HG03175 (cell line): ENCODE measurements at regions not wholly inside any gene's neighbourhood (a gene's known extent, or its start where the extent isn't known, plus 50 kb on each side); places are given as distances from the start of the nearest gene placed in this dataset.

Experiments used
- ATAC-seq: cut with Tn5 transposase; IDR thresholded peaks from one replicate; pipeline ENCODE4 v1.9.1; 2021; ENCODE audit warnings: mild to moderate bottlenecking, moderate library complexity; ENCODE audit not compliant: unreplicated experiment

DNA sequence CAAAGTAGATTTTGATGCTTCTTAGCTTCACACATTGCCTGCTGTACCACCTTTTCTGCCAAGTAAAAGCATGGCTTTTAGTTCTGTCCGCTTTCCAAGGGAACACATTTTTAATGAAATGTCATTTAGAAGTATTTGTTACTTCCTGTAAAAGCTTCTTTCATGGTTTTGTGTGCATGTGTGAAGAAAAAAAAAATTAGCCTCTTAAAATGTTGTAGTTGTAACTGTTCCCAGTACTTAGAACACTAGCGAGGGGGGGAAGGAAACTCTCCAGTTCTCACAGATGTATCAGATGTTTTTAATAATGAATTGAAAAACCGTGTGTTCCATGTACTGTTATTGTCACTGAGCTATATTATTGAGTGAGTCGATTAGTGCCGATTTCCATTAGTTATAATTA lies 568.3 kb upstream of the ADGRL2 start:
- ATAC-seq, result no peak

DNA sequence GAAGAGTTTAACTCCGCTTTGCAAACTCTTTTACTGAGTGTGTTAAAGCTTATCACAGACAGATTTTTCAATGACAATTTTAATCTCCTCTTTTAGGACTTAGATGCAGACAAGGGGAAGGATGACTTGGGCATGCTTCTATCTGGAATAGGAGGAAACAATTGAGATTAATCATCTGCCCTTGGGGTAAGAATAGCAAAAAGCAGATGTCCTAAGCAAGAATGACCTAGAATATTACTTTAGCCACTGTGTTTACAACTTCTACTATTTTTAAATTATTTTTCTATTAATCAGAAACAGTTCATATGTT lies 569.0 kb upstream of the ADGRL2 start:
- no peak for ATAC-seq

DNA sequence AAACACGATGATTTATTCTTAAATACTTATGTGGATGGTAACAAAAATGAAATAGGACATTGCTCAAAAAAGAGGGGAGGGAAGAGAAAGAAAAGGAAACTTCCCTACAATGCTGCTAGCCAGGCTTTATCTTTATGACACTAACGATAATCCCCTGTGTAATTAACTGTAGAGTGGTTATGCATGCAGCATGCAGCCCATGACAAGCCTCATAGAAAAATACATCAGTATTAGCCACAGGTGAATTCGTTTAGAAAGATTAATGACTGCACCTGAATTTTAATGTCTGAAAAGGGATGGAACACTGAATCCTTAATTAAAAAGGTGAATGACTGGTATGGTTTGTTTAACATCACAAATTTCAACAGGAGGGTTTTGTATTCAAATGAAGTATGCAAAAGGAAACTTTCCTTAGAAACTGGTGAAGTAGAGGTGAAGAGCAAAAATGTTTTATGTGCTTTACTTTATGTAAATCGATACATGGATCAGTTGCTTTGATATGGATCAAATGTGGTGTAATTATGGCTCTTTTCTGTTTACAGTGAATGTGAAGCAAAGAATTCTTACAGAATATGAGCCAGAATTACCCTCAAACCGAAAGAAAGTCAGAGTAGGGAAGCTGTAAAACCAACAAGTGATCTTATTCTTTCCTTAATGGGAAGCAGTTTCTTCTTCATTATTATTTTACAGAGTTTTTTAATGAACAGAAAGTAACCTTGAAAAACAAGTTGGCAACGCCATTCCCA lies 569.6 kb upstream of the ADGRL2 start:
- ATAC-seq, result no peak

DNA sequence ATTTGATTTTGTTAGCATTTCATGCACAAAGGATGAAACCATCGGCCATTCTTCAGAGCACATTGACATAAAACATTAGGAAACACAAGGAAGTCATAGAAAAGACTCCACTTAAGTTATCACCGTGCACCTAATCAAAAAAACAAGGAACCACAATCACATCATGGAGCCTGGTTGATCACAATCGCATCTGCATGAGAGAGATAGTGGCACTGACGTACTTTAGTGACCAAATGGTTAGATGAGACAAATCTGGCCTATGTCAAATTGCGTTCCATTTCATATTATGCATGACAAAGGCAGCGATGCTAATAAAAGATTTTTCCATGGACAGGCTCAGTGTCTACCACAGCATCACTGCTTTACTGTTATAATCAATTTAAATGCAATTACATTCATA lies 571.8 kb upstream of the ADGRL2 start:
- no peak for ATAC-seq

DNA sequence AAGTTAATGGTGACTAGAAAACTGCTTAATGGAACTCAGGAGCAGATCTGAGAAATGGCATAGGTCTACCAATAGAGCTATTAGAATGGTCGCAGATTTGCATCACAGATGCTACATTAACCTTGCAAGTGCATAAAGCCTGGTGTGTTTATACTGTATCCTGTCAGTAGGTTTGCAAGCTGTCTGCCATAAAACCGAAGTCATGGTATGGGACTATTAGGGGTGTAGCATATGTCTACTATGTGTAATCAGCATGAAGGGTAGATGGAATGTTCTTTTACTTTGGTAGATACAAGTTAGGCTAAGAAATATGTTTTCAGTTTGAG lies 574.2 kb upstream of the ADGRL2 start:
- no peak for ATAC-seq

DNA sequence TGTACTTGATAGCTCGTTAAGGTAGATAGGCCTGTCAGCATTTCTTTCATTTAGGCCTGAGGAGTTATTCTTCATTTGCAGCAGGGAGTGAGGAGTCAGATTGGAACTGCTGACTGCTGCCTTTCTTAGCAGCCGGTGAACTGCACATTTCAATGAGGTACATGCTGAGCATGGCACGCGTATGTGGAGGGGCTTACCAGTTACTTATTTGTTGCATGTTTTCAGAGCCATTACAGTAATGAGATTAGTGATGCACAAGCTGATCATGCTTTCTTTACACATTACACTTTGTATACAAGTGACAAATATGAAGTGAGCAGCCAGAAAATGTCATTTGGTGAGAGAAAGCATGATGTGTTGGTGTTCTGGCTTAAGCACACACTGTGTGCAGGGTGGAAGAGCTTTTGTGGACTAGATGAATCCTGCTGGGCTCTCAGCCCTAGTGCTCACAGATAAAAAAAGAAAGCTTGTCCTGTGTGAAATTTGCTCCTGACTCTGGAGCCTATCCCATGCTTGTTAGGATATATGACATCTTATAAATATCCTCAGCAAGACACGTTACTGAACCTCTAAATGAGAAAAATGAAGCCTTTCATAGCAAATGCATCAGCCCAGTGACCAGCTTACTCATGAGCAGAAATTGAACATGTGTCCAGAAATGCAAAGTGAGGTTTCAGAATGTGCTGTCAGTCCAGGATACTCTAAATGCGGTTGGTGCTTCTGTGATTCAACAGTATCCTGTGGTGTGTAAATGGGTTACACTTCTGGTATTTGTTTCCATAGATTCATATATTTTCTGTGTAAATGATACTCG lies 574.7 kb upstream of the ADGRL2 start:
- peak; percentile 57 for ATAC-seq

DNA sequence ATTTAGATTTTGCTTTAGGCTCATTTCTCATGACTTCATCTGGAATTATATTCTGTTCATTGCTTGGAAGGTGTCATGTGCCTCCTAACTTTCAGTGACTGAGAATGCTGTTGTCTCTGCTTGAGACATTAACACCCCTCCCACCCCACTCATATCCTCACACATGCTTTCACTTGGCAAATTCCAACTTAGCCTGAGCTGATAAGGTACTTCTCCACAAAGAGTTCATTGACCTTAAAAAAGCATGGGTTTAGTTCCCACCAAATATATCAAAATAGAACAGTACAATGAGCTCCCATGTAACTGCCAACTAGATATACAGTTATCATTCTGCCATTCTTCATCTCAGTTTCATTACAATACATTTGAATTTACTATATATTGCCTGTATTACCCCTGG lies 576.5 kb upstream of the ADGRL2 start:
- no peak for ATAC-seq

DNA sequence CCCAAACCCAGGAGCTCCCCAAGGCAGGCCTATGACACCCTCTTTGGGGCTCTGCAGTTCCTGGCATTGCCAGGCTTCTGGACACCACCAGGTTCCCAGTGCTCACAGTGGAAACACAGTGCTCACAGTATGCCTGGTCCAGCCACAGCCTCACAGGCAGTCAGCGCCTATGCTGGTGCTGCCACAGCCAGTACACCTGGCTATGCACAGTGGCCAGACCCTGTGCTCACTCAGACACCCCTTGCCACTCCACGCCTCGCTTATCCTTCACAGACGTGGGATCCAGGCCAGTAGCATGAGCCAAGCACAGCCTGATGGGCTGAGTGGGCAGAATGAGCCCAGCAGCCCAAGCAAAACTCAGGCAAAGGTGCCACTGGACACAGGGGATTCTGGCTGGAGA lies 579.2 kb upstream of the ADGRL2 start:
- ATAC-seq, result no peak

DNA sequence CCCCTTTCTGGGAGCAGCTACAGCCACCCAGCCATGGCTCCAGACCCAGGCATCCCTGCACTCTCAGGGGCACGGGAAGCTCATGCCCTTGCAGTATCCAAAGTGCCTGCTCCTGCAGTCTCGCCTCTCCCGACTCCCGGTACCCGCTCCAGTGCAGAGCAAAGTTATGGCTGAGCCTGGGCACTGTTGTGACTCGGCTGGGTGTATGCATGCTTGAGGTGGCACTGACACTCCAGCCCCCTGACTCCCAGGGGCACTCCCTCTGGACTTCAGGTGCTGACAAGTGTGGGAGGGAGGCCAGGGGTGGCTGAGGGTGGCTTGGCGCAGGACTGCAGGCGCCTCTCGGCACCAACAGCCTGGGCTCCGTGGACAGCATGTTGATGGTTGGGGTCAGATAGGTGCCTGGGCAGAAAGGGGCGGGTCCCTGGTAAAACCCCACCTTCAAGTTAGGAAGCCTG lies 580.1 kb upstream of the ADGRL2 start:
- ATAC-seq, result no peak

DNA sequence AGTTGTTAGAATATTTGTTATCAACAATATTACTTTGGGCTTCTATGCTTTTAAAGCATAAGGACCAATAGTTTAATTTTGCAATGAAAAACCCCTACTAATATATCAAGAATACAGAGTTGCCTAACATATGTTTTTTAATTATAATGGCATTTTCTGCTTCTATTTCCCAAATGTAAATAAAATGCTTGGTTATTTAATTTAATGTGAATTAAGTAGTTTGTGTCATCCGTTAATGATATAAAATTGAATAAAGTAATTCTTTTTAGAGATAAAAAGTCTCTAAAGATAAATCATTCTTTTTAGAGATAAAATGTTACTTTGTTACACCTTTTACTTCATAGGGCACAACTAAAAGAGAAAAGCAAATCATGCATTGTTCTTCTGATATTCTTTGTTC lies 583.7 kb upstream of the ADGRL2 start:
- ATAC-seq, result no peak

DNA sequence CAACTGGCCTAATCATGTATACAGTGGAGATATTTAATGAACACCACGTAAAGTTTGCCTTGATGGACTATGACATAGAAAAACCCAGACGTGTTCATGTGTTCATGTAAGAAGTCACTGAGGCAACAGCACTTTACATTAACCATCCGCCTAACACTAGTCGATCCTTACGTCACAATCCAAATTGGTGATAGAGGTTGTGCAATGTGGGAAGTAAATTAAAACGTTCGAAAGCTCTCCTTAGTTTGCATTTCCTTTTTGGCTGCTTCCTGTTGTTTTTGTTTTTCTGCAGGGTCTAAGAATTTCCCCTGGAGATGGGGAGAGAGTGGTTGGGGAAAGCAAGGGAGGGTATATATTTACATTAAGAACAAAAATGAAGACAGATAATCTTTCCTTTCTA lies 587.5 kb upstream of the ADGRL2 start:
- no peak for ATAC-seq

DNA sequence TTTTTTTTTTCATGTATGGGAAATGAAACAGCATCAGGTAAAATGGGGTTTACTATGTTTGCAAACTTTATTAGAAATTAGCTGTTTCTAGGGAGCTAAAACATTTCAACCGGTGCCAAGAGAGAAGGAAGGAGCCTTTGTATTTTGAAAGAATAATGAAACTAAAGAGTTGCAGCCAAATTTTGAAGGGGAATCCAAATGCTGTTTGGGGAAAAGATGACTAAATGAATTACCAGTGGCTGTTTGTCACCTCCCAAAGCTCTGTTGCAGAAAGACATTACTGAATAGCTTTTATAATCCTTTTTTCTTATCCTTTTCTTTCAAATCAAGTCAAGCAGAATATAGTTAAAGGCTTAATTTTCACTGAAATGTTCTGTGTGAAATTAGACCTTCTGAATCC lies 591.3 kb upstream of the ADGRL2 start:
- no peak for ATAC-seq

DNA sequence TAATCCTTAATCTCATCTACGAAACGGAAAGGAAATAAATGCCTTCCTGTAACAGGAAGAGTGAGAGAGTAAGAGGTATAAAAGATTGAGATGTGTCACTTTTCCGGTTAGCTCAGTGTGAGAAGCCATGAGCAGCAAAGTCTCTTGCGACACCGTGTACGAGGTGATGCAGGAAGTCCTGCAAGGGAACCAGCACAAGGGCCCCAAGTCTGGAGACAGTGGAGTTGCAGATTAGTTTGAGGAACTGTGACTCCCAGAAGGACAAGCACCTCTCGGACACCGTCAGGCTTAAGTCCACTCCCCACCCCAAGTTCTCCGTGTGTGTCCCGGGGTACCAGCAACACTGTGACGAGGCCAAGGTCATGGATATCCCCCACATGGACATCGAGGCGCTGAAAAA lies 592.3 kb upstream of the ADGRL2 start:
- no peak for ATAC-seq

DNA sequence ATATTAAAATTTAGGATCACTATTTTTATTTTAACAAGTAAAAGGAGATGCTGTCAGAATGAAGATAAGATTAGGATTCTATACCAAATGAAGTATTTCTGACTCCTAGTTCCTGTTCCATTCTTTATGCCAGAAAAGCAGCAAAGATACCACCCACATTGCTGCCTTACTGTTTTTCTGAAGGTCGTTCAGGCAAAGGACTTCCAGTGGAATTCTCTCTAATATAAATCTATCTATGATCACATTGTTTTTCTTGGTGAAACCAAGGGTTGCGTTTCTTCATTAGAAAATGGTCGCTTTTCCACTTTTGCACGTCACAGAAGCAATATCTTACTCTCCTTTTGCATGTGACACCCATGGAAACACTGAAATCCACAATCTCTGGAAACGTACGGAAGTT lies 594.8 kb upstream of the ADGRL2 start:
- ATAC-seq, result no peak

DNA sequence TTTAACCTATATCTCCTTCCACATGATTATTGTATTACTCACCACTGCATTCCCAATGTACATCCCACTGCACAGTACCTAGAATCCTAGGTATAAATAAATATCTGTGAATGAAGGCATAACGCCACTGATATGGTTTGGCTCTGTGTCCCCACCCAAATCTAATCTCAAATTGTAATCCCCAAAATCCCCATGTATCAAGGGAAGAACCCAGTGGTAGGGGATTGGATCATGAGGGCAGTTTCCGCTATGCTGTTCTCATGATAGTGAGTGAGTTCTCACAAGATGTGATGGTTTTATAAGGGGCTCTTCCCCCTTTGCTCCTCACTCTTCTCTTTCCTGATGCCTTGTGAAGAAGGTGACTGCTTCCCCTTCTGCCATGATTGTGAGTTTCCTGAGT lies 599.0 kb upstream of the ADGRL2 start:
- ATAC-seq, result no peak

DNA sequence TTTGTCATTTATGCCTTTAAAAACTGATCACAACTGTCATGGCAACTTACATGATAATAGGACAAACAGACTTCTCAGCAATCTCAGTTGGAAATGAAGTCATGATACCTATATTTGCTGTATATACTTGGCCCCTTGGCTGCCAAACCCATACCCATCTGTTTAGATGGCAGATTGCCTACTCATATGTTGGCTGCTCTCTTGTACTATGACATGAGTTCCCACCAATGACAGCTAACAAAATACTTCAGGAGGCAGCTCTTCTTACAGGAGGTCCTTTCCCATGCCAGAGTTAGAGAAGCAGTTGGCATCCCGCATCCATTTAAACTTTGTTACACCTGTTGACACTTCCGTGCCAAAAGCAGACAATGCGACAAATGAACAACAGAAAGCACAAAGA lies 603.1 kb upstream of the ADGRL2 start:
- no peak for ATAC-seq

DNA sequence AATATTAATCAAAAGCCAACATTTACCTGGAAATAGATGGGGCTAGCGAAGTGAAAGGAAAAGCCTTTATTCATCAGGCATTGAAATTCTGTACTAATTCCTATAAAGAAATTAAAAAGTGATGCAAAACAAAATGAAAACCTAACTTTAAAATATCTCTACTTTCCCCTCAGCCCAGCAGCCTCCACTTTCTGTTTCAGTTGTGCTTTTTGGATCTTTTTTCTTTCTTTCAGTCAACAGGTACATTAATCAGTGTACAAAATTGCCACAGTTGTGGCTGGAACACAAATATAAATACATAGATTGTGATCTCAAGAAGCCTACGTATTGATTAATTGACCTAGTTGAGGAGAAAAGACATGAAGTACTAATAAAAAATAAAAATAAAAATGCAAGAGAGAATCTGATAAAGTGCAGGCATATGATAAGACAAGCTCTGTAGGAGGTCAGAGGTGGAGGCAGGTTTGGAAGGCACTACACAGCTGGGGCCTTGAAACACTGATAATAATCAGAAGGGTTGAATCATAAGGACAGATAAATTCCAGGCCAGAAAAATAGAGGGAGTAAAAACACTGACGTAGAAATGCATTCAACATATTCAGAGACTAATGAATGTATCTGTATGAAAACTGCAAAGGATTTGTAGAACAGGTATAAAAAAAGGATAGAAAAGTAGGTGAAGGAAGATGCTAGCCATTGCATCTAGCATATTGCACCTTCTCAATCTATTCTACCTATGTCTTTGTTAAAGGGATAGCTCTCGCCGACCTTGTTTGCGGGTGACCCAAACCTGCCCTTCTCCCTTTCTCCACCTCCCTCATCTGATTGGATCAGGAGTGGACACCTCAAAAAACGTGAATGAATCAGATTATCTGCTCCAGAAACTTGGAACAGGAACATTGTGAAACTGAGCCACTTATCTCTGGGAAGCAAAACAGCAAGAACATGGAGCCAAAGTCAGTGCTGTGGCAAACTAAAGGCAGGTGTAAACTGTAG lies 607.8 kb upstream of the ADGRL2 start:
- ATAC-seq, result no peak

DNA sequence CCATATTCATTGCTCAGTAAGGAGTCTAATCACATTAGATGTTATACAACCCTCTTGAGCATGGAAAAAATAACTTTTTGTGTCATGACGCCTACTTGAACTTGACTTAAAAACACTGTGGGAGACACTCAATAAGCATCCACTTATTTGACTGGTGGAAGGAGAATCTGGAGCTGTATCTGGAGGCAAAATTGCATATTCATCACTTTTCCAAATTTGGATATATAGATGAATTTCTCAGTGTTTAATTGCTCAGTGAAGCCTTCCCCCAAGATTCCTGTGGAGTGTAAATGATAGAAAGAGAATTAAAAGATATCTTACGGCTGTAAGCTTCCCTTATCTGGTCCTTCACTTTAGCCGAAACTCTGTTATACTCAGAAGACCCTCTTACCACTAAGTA lies 610.7 kb upstream of the ADGRL2 start:
- no peak for ATAC-seq

DNA sequence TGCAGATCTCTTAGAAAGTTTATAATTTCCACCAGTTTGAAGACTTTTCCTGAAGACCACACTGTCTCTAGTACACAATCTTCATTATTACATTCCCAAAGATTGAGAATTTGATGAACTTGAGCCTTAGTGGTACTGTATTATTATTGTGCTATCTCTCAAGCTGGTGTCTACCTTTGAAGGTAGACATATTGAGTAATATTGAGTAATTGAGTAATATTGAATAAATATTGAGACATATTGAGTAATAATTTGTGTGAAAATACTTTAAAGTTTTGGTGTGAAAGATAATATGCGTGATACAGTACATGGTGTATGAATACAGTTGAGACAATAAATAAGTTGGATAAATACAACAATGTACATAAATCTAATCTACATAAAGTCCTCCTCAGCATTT lies 613.1 kb upstream of the ADGRL2 start:
- no peak for ATAC-seq

DNA sequence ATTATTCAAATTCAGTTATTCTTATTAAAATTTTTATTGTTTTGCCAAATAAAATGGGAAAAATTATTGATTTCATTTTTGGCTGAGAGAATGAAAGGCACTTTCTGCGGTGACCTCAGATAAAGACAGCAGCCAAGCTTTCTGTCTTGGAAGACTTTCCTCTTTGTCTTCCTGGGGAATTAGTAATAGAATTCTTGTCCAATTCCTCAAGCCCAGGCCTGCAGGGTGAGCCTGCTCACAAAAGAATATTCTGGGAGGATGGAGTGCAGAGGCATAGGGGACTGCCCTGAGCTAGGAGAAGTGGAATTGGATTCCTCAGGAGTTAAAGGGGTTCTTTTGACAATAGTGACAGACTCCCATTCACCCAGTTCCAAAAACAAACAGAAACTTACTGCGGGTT lies 614.5 kb upstream of the ADGRL2 start:
- ATAC-seq, result no peak

DNA sequence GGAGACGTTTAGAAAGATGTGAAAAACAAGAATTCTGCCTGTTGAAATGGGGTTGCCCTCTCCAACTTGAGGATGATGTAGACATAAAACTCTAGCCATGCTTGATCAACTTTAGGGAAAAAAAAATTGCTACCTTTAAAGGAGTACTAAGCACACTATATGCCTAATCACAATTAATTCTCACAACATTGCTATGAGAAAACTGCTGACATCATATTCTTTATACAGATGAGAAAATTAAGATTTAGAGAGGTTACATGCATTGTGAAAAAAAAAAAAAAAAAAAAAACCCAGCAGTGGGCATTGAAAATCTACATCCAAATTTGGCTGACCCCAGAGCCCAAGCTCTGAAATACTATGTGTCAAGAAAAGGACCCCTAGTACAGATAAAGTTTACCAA lies 617.2 kb upstream of the ADGRL2 start:
- ATAC-seq, result no peak

DNA sequence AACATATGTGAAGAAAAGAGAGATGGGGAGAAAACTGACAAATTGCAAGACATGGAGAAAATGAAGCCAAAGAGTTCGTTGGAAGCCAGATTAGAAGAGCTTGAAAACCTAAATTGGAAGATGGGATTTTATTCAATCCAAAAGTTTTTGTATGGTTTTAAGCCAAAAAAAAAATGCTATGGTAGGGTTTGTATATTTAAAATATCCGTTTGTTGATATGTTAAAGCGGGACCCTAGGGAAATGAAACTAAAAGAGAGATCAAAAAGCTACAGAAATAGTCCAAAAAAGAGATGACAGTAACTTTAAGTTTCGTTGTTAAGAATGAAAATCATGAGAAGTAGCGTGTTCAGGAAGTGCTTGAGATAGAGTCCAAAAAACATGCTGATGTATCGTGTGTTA lies 617.7 kb upstream of the ADGRL2 start:
- ATAC-seq, result no peak
